Frontal cortex (tissue), 3 donors: ENCODE measurements at regions not wholly inside any gene's neighbourhood (a gene's known extent, or its start where the extent isn't known, plus 50 kb on each side); places are given as distances from the start of the nearest gene placed in this dataset.
"Not testable (repeated sequence)": the region's sequence is repeated elsewhere in the genome, so short reads cannot be mapped to it uniquely, and the experiment has no call there.

Experiments used
- DNase-seq, 2 donors: peaks; one replicate each; pipeline ENCODE4 v3.0.0; 2012; ENCODE audit warnings: low spot score in 2 of 2
- FAIRE-seq: peaks from 2 replicates; lab custom pipeline; 2012; peaks lifted over from hg19 to GRCh38; lab: Jason Lieb, UNC
- donor health status: control.
- donor health status: control.
- donor health status: control.

- FAIRE-seq (no peak), DNase-seq (no peak)
These were observed 208.6 kb downstream of the ZNF365 start for GRCh38 chr10:62582804-62583208.

GRCh38 chr10:62583876-62584615, 209.9 kb downstream of the ZNF365 start:
- FAIRE-seq (no peak), DNase-seq (no peak)

GRCh38 chr10:62584731-62585130, 210.6 kb downstream of the ZNF365 start:
- no peak for DNase-seq
- no peak for FAIRE-seq

DNA sequence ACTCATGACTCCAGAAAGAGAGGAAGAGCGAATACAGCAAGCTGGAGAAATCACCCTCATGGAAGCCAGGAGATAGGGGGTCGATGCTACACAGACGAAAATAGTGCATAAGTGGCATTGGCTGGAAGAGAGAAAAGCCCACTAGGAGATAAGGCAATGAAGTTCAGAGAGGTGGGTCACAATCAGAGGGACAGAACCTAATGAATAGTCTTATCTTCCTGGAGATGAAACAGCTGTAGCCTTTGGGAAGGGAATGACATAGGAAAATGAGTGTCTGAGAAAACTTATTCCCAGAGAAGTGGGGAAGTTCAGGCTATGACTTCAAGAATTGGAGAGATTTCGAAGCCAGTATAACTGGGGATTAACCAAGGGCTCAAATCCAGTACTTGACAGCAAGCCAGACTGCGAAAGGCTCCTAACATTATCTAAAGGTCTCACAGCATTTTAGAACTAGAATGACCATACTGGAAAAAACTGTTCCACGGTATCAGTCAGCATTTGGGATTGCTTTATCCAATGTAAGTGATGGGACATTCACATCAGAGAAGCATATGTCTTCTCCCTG, 211.1 kb downstream of the ZNF365 start:
- no peak for DNase-seq
- FAIRE-seq, result no peak

- FAIRE-seq (peak; percentile 43), DNase-seq (no peak)
These were observed 212.8 kb downstream of the ZNF365 start for GRCh38 chr10:62587011-62587410.

GRCh38 chr10:62588116-62588515, 213.9 kb downstream of the ZNF365 start:
- DNase-seq, result no peak
- FAIRE-seq, result no peak

DNA sequence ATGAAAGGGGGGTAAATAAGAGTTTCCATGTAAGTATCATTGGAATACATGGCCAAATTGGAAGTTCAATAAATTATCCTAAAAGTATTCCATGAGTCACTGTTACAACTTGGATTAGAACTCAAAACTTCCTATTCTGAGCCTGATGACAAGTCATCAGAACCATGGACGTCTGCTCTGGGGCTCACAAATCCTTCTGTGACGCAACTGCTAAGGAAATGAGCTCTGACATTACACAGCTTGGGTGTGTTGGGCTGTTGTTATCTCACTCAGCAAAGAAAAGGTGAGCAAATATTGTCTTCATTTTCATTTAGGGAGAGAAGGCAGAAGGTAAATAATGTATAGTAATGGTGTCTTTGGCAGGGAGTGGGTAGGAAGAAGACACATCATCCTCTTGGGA, 214.8 kb upstream of the ADO start:
- DNase-seq (no peak), FAIRE-seq (no peak)

GRCh38 chr10:62590306-62590705, 214.2 kb upstream of the ADO start:
- DNase-seq (no peak), FAIRE-seq (no peak)

- DNase-seq, result peak in 1 of 2 donors; percentile 47
- no peak for FAIRE-seq
These were observed 210.4 kb upstream of the ADO start for GRCh38 chr10:62594093-62594520.

DNA sequence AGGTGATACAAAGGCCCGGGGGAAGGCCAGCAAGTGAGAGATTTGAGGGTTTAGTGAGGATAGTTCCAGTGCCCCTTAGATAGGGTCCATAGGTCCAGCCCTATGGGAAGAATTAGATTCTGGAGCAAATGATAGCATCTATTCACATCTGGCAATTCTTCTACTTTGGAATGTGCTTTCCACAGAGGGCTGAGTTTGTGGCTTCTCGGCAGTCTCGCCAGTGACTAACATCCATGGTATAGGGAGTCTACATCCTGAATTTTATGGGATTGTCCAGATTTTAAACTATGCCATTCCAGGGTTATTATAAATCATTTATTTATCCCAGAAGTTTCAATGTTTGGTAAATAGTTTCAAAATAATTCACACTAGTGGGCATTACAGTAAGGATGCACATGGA, 207.3 kb upstream of the ADO start:
- no peak for FAIRE-seq
- no peak for DNase-seq

- DNase-seq, result no peak
- no peak for FAIRE-seq
These were observed 205.4 kb upstream of the ADO start for GRCh38 chr10:62599161-62599560.

DNA sequence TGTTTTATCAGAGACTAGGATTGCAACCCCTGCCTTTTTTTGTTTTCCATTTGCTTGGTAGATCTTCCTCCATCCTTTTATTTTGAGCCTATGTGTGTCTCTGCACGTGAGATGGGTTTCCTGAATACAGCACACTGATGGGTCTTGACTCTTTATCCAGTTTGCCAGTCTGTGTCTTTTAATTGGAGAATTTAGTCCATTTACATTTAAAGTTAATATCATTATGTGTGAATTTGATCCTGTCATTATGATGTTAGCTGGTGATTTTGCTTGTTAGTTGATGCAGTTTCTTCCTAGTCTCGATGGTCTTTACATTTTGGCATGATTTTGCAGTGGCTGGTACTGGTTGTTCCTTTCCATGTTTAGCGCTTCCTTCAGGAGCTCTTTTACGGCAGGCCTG, 198.0 kb upstream of the ADO start:
- FAIRE-seq, DNase-seq: not testable (repeated sequence)

- FAIRE-seq, result not testable (repeated sequence)
These were observed 196.2 kb upstream of the ADO start for GRCh38 chr10:62608189-62608875.

DNA sequence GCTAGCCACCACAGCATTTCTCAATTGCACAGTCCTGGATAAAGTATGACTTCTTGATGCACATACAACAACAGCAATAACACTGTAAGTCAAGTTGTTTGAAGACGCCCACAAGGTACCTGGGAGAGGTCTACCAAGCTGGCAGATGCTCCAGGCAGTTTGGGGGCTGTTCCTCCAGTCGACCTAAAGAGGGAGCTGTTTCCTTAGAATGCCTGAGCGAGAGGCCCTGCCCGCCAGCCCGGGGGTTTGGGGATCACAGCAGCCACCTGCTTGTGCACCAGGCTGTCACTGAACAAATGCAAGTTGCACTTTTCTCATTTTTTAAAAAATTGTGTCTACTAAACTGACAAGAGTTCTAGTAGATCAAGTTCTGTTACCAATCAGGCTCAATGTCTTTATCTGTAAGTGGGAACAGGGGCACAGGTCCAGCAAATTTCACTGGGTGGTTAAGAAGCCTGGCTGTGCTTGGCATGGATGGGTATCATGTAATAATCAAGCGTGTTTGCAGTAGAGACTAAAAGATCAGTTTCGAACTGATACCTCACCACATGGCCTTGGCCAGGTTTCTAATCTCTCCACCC, 193.8 kb upstream of the ADO start:
- DNase-seq (peak; percentile 44 to 65), FAIRE-seq (no peak)

More at GRCh38 chr10:62608189-62608875, 196.2 kb upstream of the ADO start:
- not testable (repeated sequence) for DNase-seq

DNA sequence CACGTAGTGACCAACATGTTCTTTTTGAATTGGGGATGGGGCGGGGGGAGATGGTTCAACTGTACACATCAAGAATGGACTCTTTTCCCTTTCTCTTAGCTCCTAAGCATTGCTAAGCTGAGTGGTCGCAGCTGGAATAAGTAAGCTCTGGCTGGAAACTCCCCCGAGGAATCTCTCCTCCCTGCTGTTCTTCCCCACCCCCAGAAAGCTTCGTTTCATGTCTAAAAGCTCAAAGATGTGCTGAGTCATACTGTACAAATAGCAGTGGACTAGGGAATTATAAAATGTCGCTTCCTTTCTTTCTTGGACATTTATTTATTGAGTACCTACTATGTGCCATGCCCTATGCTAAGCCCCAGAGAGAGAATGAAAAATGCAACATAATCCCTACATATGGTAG, 191.1 kb upstream of the ADO start:
- FAIRE-seq, result no peak

GRCh38 chr10:62613859-62614258, 190.7 kb upstream of the ADO start:
- DNase-seq (no peak), FAIRE-seq (no peak)

More for the DNA sequence above, 191.1 kb upstream of the ADO start:
- no peak for DNase-seq

DNA sequence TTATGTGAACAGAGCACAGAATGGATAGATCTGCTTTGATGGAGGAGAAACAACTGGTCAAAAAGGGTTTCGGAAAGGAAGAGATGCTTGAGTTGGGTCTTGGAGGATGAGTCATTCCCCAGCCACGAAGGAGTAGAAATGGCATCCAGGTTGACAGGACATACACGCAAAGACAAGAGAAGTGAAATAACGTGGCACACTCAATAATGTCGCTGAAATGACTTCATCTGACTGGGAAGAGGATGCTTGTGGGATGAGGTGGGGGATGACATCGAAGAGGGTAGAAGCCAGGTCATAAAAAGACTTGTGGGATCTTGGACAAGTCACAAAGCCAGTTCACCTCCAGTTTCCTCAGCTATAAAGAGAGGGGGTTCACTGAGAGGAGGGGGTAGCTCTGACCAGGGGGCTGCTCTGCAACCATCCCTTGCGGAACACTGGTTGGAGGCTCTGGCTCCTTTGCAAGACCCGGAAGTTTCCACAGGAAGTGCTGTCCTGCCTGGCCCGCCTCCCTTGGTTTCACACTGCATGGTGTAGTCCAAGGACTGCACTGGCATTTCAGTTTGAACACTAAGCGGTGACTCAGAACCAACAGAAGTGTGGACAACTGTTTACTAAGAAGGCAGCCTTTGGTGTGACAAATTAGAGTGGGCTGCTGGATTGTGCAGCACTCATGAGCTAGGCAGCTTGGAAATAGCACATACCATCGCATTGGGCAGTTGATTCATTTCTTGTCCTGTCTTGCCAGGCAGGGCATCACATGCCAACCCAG, 189.9 kb upstream of the ADO start:
- no peak for FAIRE-seq
- no peak for DNase-seq

DNA sequence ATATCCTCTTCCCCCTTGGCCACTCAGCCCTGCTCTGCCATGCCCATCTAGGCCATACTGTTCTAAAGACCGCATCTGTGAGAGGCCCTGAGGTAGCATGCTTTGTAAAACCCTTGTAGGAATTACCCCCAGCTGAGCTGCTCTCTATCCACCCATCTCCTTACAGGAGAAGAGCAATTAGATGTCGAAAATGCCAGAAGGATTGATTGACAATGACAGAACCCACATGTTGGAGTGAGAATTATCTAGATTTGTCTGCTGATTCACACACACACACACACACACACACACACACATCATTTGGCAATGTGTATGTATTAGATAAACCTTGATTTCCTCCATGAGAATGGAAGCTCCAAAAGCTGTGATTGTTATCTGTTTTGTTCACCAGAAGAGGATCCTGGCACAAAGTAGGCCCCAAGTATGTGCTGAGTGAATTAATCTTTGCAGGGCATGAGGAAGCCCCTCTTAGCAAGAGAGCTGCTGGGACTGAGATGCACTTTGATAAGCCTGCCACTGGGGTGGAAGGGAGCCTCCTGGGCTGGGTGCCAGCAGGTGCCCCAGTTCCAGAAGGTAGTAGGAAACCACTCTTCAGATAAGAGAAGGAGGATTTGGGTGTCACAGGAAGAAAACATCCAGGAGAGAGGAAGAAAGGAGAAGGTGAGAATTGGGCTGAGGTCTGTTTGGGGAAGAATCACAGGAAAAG, 187.5 kb upstream of the ADO start:
- FAIRE-seq, result no peak
- no peak for DNase-seq

DNA sequence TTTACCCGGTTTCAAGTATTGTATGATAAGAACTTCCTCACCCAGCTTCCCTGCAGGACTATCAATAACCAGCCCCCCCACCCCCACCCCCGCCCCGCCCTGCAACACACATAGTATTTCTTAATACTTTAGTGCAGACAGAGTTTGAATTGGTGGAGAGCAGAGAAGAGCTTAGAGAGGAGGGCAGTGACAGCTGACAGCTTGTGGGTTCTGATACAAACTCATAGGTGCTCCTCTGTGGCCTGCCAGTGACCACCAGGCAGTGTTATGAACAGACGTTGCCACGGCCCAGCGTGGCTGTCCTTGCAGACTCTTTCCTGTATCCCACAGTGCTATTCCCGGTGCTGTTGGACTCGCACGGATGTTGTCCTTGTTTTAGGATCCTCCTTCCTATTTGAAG, 186.9 kb upstream of the ADO start:
- DNase-seq (no peak), FAIRE-seq (no peak)
